Mesothelial cell of epicardium (in vitro differentiated cells): ENCODE measurements at regions not wholly inside any gene's neighbourhood (a gene's known extent, or its start where the extent isn't known, plus 50 kb on each side); places are given as distances from the start of the nearest gene placed in this dataset.
"Not testable (repeated sequence)": the region's sequence is repeated elsewhere in the genome, so short reads cannot be mapped to it uniquely, and the experiment has no call there.

Source experiments
- DNase-seq, 2 experiments: peaks; one replicate each; pipeline ENCODE4 v3.0.0; 2021; ENCODE audit warnings: low spot score in 2 of 2; ENCODE audit not compliant: unreplicated experiment in 2 of 2
- H3K27ac Mint-ChIP-seq: 2 replicates; pipeline ENCODE4 v1.8.0; 2021; ENCODE audit warnings: mixed read lengths
- H3K27me3 Mint-ChIP-seq: 2 replicates; pipeline ENCODE4 v1.8.0; 2021; ENCODE audit warnings: low read depth, mixed read lengths
- H3K36me3 Mint-ChIP-seq: 2 replicates; pipeline ENCODE4 v1.8.0; 2021; ENCODE audit warnings: mixed read lengths
- H3K4me1 Mint-ChIP-seq: 2 replicates; pipeline ENCODE4 v1.8.0; 2021; ENCODE audit warnings: mixed read lengths
- H3K4me3 Mint-ChIP-seq: 2 replicates; pipeline ENCODE4 v1.8.0; 2021; ENCODE audit warnings: mild to moderate bottlenecking, moderate library complexity, mixed read lengths
- H3K9me3 Mint-ChIP-seq: 2 replicates; pipeline ENCODE4 v1.8.0; 2021; ENCODE audit warnings: mixed read lengths
- TF ChIP-seq, protein P1 (sequence below): fragments of 200-600 bp; sonication (generic); IDR thresholded peaks from one replicate; pipeline ENCODE4 v1.5.0; 2021; ENCODE audit warnings: antibody characterized with exemption; ENCODE audit not compliant: unreplicated experiment

DNA sequence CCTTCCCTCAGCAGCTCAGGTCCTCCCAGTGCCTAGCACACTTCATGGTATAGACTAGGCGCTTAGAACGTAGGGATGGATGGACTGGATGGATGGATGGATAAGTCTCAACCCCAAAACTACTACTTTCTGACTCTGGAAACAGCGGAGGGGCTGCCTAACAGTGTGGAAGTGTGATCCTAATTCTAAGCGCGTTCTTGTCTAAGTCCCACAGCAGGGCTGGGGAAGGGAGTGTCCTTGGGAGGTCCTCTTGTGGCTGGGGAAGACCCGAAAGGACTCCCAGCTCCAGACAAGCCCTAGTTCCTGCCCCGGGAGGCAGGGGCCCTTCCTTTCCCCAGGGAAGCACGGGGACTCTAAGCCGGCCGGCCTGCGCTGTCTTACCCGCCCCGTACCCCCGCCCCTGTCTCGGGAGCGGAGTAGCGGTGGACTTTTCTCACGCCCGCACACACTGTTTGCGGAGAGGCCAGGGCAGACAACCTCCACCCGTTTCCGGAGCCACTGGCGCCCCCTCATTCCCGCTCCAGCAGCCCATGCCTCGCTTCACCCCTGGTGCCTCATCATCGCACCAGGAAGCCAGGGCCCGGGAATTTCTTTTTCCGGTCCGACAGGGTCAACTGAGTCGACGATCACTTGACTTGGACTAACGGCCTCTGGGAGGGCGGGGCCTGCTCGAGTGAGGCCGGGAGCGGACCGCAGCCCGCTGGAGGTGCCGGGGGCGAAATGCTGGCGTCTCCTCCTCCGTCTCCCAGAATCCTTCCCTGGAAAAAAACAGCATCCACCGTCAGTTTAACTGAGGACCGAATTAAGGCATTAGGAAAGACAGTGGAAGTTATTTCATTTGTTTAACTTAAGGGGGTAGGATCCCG lies 133.3 kb downstream of the TBC1D2B start:
- H3K36me3 Mint-ChIP-seq = no peaks in the 10 kb centered on the region
- peak overlapping the region; percentile 76 for H3K4me3 Mint-ChIP-seq
- H3K9me3 Mint-ChIP-seq = no peaks in the 10 kb centered on the region
- DNase-seq = peak; percentile 51 to 71
- no peaks in the 10 kb centered on the region for H3K27me3 Mint-ChIP-seq
- H3K4me1 Mint-ChIP-seq = peaks cover 12% of the 10 kb centered on the region
- peak overlapping the region; percentile 82 for H3K27ac Mint-ChIP-seq
- TF ChIP-seq, protein P1, sequence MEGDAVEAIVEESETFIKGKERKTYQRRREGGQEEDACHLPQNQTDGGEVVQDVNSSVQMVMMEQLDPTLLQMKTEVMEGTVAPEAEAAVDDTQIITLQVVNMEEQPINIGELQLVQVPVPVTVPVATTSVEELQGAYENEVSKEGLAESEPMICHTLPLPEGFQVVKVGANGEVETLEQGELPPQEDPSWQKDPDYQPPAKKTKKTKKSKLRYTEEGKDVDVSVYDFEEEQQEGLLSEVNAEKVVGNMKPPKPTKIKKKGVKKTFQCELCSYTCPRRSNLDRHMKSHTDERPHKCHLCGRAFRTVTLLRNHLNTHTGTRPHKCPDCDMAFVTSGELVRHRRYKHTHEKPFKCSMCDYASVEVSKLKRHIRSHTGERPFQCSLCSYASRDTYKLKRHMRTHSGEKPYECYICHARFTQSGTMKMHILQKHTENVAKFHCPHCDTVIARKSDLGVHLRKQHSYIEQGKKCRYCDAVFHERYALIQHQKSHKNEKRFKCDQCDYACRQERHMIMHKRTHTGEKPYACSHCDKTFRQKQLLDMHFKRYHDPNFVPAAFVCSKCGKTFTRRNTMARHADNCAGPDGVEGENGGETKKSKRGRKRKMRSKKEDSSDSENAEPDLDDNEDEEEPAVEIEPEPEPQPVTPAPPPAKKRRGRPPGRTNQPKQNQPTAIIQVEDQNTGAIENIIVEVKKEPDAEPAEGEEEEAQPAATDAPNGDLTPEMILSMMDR = no peak

DNA sequence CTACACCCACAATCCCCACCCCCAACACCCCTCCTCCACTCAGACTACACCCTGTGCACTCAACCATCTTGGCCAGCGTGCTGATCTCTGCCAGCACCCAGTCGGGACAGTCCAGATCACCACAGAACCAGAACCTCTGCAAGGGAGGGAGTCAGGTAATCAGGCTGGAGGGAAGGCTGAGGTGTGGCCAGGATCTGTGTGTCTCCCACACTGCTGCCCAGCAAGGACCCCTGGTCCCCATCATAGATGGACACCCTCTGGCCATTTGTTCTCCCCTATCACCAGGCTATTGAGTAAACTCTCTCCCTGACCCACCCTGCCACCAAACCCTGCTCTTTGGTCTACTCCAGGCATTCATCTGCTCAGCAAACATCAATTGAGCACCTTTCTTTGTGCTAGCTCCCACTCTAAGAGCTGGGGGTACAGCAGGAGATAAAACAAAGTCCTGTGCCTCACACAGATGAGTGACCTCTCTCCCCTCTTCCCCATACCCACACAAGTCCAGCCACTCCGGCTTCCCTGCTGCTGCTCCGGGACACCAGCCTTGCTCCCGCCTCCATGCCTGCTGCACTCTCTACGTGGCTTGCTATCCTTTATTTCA lies 134.8 kb downstream of the TBC1D2B start:
- no peak for DNase-seq
- peak overlapping the region; percentile 8 for H3K27ac Mint-ChIP-seq
- H3K4me3 Mint-ChIP-seq = no peak overlapping the region

DNA sequence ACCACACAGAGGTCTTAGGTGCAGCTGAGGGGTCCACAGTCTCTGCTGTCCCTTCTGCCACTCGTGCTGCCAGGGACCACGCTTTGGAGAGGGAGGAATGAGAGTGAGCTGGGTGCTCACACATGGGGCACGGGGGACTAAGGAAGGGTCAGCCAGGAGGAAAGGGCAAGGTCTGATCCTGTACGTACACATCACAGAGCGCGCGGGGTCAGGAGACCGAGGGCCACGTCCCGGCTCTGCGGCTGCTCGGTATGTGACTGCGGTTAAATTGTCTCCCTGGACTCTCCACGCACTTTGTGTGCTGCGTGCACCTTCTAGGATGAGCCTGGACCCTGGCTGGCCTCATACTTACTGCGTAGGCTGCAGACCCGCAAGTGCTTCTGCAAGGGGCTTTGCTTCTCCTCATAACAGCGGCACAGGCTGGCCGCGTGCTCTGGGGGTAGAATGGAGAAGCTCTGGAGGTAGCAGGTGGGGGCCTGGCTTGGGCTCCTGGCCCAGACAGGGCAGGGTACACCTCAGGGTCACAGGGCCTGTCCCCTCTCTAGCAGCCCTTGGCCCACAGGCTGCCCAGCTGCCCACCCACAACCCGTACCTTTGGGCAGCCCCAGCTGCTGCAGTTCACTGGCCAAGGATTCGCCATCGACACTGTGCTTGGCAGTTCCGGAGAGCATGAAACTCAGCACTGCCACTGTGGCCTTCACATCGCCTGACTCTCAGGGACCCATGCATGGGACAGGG lies 136.3 kb downstream of the TBC1D2B start:
- not testable (repeated sequence) for H3K36me3 Mint-ChIP-seq, H3K27ac Mint-ChIP-seq, DNase-seq, H3K27me3 Mint-ChIP-seq, H3K4me3 Mint-ChIP-seq, H3K9me3 Mint-ChIP-seq
- peaks cover 12% of the 10 kb centered on the region for H3K4me1 Mint-ChIP-seq

More for the DNA sequence above, 134.8 kb downstream of the TBC1D2B start:
- Mint-ChIP-seq H3K4me1 (peaks cover 12% of the 10 kb centered on the region), H3K36me3 (no peaks in the 10 kb centered on the region), H3K27me3 (no peaks in the 10 kb centered on the region), H3K9me3 (no peaks in the 10 kb centered on the region)
- TF ChIP-seq, protein P1 = no peak

DNA sequence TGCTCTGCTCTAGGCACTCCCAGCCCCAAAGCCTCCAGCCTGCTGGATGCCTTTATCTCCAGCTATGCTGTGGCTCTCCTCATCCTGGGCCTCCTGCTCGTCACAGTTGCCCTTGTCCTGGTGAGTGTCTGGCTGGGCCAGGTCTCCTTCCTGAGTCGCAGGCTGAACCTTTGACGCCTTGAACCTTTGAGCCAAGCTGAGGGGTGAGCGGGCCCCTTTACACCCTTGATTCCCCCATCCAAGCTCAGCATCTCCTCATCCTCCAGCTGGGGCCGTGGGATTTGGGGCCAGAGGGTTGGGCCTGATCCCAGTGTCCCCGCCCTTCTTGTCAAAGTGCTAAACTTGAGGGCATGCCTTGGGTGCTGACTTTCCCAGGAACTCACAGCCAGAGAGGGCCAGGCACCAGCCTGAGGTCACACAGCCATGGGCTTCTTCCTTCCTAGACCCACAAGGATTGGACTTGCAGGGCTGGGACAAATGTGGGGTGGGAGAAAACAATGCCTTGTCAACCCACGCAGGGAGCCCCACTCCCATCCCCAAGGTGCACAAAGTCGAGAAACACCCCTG lies 137.0 kb downstream of the TBC1D2B start:
- Mint-ChIP-seq H3K27ac (no peak overlapping the region), H3K4me1 (peaks cover 12% of the 10 kb centered on the region), H3K4me3 (no peak overlapping the region), H3K27me3 (no peaks in the 10 kb centered on the region), H3K36me3 (no peaks in the 10 kb centered on the region), H3K9me3 (no peaks in the 10 kb centered on the region)
- TF ChIP-seq, protein P1 = no peak
- DNase-seq = no peak

DNA sequence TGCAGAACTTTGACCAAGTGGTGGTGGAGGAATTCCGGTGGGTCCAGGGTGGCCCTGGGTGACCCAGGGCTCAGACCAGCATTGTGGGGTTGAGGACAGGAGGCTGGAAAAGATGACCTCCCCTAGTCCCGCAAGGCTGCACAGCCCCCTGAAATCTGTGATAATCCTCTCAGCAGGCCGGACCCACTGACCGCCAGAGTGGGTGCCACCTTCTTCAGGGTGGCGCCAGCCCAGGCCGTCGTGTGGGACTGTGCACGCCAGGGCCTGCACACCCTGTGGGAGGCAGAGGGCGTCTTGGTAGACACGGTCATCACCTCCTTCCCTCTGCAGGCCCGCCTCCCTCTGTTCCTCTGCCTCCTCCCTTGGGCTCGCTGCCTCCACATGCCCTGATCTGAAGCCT lies 137.7 kb downstream of the TBC1D2B start:
- TF ChIP-seq, protein P1 = no peak
- no peaks in the 10 kb centered on the region for H3K9me3 Mint-ChIP-seq
- H3K4me1 Mint-ChIP-seq = peaks cover 8% of the 10 kb centered on the region
- H3K36me3 Mint-ChIP-seq = no peaks in the 10 kb centered on the region
- H3K27ac Mint-ChIP-seq = no peak overlapping the region
- H3K27me3 Mint-ChIP-seq = no peaks in the 10 kb centered on the region
- no peak overlapping the region for H3K4me3 Mint-ChIP-seq
- no peak for DNase-seq

DNA sequence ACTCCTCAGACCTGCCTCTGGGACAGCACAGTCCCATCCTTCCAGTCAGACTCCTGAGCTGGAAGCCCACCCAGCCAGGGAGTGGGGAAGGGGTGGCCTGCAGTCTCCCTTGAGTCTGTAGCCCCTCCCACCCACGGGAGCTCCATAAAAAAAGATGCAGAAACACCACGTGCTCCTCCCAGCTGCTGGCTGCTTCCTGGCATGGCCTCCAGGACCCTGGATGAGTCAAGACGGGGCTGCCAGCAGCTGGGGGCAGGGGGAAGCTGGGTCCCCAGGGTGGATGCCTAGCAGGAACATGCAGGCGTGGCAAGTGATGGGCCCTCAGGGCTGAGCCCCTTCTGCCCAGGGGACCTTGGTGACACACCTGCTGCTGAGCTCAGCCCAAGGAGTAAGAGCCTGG lies 138.5 kb downstream of the TBC1D2B start:
- H3K27ac Mint-ChIP-seq, H3K4me1 Mint-ChIP-seq, H3K4me3 Mint-ChIP-seq, H3K27me3 Mint-ChIP-seq, DNase-seq, H3K9me3 Mint-ChIP-seq, H3K36me3 Mint-ChIP-seq: not testable (repeated sequence)

DNA sequence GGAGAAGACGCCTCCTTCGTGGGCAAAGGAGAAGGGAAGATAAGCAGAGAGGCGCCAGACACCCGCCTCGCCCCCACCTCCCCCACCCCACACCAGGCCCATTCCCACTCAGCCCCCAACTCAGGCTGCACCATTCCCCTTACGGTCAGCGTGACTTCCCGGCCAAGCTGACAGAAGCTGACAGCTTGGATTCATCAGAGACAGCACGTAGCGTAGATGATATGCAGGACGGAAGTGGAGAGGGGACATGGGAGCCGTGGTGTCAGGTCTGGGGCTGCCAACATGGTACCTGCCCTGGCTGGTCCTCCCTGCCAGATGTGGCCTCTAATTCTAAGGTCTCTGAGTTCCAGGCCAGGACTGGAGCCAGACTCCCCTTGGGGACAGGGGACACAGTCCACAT lies 139.0 kb downstream of the TBC1D2B start:
- H3K27me3 Mint-ChIP-seq, H3K36me3 Mint-ChIP-seq, H3K4me1 Mint-ChIP-seq, H3K27ac Mint-ChIP-seq, H3K4me3 Mint-ChIP-seq, H3K9me3 Mint-ChIP-seq, DNase-seq: not testable (repeated sequence)

DNA sequence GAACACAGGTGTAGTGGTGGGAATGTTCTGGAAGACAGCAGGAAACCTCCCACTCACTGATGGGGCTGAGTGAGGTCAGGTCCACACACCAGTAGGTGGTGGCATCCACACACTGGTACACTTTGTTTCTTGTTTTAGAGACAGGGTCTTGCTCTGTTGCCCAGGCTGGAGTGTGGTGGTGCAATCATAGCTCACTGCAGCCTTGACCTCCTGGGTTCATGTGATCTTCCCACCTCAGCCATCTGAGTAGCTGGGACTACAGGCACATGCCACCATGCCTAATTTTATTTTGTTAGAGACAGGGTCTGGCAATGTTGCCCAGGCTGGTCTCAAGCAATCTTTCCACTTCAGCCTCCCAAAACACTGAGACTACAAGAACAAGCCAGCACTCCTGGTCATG lies 140.9 kb downstream of the TBC1D2B start:
- H3K27me3 Mint-ChIP-seq, H3K27ac Mint-ChIP-seq, H3K36me3 Mint-ChIP-seq, H3K9me3 Mint-ChIP-seq, H3K4me1 Mint-ChIP-seq, H3K4me3 Mint-ChIP-seq, DNase-seq: not testable (repeated sequence)

DNA sequence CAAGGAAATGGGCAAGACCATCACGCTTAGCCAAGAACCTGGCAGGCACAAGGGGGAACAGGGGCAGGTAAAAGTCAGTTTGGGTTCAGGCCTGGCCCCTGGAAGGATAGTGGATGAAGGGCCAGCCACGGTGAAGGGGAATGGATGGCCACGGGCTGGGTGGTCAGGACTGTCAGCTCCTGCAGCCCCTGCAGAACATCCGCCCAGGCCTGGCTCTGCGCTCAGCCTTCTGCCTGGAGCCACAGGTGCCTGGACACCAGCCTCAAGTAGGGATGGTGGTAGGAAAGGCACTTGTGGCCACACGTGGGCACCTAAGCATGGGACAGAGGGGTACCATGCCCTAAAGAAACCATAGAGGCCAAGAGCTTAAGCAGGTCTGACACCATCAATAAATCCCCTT lies 143.0 kb downstream of the TBC1D2B start:
- H3K27me3 Mint-ChIP-seq, H3K4me3 Mint-ChIP-seq, H3K27ac Mint-ChIP-seq, H3K36me3 Mint-ChIP-seq, DNase-seq, H3K9me3 Mint-ChIP-seq, H3K4me1 Mint-ChIP-seq: not testable (repeated sequence)
